Nephron progenitor cell (in vitro differentiated cells): ENCODE measurements at regions not wholly inside any gene's neighbourhood (a gene's known extent, or its start where the extent isn't known, plus 50 kb on each side); places are given as distances from the start of the nearest gene placed in this dataset.
"Not testable (repeated sequence)": the region's sequence is repeated elsewhere in the genome, so short reads cannot be mapped to it uniquely, and the experiment has no call there.

Source experiments
- DNase-seq: peaks from one replicate; pipeline ENCODE4 v3.0.0; 2021
- H3K27ac Mint-ChIP-seq: 2 replicates; pipeline ENCODE4 v1.8.0; 2021; ENCODE audit warnings: mild to moderate bottlenecking, moderate library complexity, mixed read lengths
- H3K27me3 Mint-ChIP-seq: 2 replicates; pipeline ENCODE4 v1.8.0; 2021; ENCODE audit warnings: mild to moderate bottlenecking, low read depth, mixed read lengths; ENCODE audit not compliant: poor library complexity
- H3K36me3 Mint-ChIP-seq: 2 replicates; pipeline ENCODE4 v1.8.0; 2021; ENCODE audit warnings: low read depth, mixed read lengths
- H3K4me1 Mint-ChIP-seq: 2 replicates; pipeline ENCODE4 v1.8.0; 2021; ENCODE audit warnings: mixed read lengths
- H3K4me3 Mint-ChIP-seq: 2 replicates; pipeline ENCODE4 v1.8.0; 2021; ENCODE audit warnings: mild to moderate bottlenecking, moderate library complexity, mixed read lengths
- H3K9me3 Mint-ChIP-seq: 2 replicates; pipeline ENCODE4 v1.8.0; 2021; ENCODE audit warnings: mild to moderate bottlenecking, moderate library complexity, mixed read lengths
- TF ChIP-seq, protein P1 (sequence below): fragments of 200-600 bp; sonication (generic); IDR thresholded peaks from 2 replicates; pipeline ENCODE4 v1.5.0; 2021; ENCODE audit warnings: antibody characterized with exemption

DNA sequence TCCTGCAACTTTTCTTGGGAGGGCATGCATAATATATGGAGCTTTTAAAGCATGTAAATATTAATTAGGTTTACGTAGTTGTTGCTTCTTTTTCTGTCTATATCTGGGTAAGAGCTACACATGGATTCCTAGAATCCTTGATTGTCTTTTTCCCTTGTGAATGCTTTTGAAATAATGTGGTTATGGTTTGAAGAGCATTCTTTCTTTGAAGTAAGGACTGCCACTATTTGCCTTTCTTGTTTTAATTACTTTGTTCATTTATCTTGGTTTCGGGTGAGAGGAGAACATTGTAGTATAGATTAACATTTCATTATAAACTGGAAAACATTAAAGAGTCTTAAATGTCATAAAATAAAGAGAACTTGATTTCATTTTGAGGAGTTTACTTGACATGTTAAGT lies 674.0 kb downstream of the ZBBX start:
- Mint-ChIP-seq H3K27ac (no peak overlapping the region), H3K4me3 (no peak overlapping the region), H3K36me3 (no peaks in the 10 kb centered on the region), H3K9me3 (peaks cover under 1% of the 10 kb centered on the region), H3K4me1 (no peaks in the 10 kb centered on the region), H3K27me3 (no peaks in the 10 kb centered on the region)
- TF ChIP-seq, protein P1, sequence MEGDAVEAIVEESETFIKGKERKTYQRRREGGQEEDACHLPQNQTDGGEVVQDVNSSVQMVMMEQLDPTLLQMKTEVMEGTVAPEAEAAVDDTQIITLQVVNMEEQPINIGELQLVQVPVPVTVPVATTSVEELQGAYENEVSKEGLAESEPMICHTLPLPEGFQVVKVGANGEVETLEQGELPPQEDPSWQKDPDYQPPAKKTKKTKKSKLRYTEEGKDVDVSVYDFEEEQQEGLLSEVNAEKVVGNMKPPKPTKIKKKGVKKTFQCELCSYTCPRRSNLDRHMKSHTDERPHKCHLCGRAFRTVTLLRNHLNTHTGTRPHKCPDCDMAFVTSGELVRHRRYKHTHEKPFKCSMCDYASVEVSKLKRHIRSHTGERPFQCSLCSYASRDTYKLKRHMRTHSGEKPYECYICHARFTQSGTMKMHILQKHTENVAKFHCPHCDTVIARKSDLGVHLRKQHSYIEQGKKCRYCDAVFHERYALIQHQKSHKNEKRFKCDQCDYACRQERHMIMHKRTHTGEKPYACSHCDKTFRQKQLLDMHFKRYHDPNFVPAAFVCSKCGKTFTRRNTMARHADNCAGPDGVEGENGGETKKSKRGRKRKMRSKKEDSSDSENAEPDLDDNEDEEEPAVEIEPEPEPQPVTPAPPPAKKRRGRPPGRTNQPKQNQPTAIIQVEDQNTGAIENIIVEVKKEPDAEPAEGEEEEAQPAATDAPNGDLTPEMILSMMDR: no peak
- no peak for DNase-seq

DNA sequence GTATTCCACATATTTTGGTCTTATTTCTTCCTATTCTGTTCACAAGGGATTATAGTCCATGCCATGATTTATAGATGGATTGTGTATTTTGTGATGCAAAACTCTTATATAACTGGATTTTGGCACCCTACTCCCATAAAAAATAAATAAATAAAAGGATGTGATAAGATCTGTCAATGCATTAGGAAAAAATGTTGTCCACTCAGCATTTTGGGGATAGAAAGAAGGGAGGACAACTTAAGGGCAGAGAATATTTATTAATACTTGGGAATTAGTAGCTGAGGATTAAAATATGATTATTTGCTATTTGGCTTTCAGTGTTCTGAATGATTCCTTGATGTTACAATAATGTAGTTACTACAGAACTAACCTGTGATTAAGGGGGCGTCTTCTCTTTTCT lies 682.6 kb downstream of the ZBBX start:
- Mint-ChIP-seq H3K4me1 (no peaks in the 10 kb centered on the region), H3K4me3 (no peak overlapping the region), H3K27ac (no peak overlapping the region), H3K27me3 (no peaks in the 10 kb centered on the region), H3K9me3 (peaks cover 3% of the 10 kb centered on the region), H3K36me3 (no peaks in the 10 kb centered on the region)
- TF ChIP-seq, protein P1: no peak
- no peak for DNase-seq

DNA sequence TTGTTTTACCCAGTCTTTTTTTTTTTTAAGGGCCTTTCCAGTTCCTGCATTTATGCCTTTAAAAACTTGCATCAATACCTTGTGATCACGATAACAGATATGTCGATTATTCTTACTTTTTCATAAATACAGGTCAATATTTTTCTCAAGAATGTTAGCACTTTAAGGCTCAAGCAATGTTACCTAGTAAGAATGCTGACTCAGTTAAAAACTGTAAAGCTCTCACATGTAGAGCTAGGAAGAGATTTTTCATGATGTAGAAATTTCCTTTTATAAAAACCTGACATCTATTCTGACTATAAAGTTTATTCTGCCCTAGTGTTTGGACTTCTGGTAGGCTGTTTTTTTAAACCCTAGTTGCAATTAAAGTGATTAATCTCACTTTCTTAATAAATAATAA lies 684.0 kb downstream of the ZBBX start:
- no peak for DNase-seq
- Mint-ChIP-seq H3K4me3 (no peak overlapping the region), H3K27ac (no peak overlapping the region), H3K9me3 (peaks cover 3% of the 10 kb centered on the region), H3K36me3 (no peaks in the 10 kb centered on the region), H3K27me3 (no peaks in the 10 kb centered on the region), H3K4me1 (no peaks in the 10 kb centered on the region)
- TF ChIP-seq, protein P1: no peak

DNA sequence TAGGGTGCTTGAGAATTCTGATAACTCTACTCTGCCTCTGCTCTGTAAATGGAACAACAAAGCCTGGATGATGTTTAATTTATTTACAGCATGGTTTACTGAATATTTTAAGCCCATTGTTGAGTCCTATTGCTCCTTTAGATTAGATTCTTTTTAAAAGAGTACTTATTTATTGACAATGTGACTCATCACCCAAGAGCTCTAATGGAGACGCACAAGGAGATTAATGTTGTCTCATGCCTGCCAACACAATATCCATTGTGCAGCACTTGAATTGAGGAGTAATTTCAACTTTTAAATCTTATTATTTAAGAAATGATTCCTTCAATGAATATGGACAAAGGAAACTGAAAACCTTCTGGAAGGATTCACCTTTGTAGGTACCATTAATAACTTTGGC lies 691.4 kb downstream of the ZBBX start:
- no peak for DNase-seq
- no peaks in the 10 kb centered on the region for H3K36me3 Mint-ChIP-seq
- H3K27ac Mint-ChIP-seq: no peak overlapping the region
- no peaks in the 10 kb centered on the region for H3K4me1 Mint-ChIP-seq
- TF ChIP-seq, protein P1: no peak
- no peaks in the 10 kb centered on the region for H3K27me3 Mint-ChIP-seq
- H3K9me3 Mint-ChIP-seq: no peaks in the 10 kb centered on the region
- H3K4me3 Mint-ChIP-seq: no peak overlapping the region

DNA sequence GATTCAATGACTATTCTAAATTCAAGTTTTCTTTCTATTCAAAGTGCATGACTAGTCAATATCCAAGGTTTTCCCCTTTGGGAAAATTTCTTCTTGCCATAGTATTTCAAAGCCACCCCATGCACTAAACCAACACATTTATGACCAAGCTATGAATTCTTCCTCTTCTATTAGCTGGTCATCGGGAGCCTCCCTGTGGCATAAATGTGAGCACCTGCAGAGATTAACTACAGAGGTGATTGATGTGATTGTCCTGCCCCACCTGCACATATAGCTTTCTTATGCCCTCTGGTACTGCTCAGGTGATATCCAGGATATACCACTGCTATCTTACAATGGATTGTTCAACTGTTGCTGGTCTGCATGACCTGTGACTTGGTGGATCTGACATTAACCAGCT lies 694.9 kb downstream of the ZBBX start:
- no peaks in the 10 kb centered on the region for H3K4me1 Mint-ChIP-seq
- TF ChIP-seq, protein P1: no peak
- no peak overlapping the region for H3K27ac Mint-ChIP-seq
- no peaks in the 10 kb centered on the region for H3K27me3 Mint-ChIP-seq
- no peaks in the 10 kb centered on the region for H3K36me3 Mint-ChIP-seq
- H3K9me3 Mint-ChIP-seq: no peaks in the 10 kb centered on the region
- no peak overlapping the region for H3K4me3 Mint-ChIP-seq
- no peak for DNase-seq

DNA sequence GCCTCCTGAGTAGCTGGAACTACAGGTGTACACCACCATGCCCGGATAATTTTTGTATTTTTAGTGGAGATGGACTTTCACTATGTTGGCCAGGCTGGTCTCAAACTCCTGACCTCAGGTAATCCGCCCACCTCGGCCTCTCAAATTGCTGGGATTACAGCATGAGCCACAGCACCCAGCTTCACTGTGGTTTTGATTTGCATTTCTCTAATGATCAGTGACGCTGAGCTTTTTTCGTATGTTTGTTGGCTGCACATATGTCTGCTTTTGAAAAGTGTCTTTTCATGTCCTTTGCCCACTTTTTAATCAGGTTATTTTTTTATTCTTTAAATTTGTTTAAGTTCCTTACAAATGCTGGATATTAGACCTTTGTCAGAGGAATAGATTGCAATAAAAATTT lies 696.0 kb downstream of the ZBBX start:
- H3K4me3 Mint-ChIP-seq, H3K36me3 Mint-ChIP-seq, H3K4me1 Mint-ChIP-seq: not testable (repeated sequence)

More for the DNA sequence above, 696.0 kb downstream of the ZBBX start:
- not testable (repeated sequence) for H3K9me3 Mint-ChIP-seq, H3K27ac Mint-ChIP-seq, H3K27me3 Mint-ChIP-seq, DNase-seq
